ENCODE measurements at regions not wholly inside any gene's neighbourhood (a gene's known extent, or its start where the extent isn't known, plus 50 kb on each side); places are given as distances from the start of the nearest gene placed in this dataset.

GRCh38 chr7:68697796-68698280 lies 900.4 kb upstream of the AUTS2 start:
- TF ChIP-seq CTCF (IDR thresholded peaks at IDR 0.05) = no peak

- no peak for TF ChIP-seq CTCF (IDR thresholded peaks at IDR 0.05)
Measured at GRCh38 chr7:68699090-68699711, 899.1 kb upstream of the AUTS2 start.

- TF ChIP-seq CTCF (IDR thresholded peaks at IDR 0.05) = no peak
Measured at GRCh38 chr7:68700414-68700813, 897.9 kb upstream of the AUTS2 start.

GRCh38 chr7:68706291-68706690 lies 892.0 kb upstream of the AUTS2 start:
- no peak for TF ChIP-seq CTCF (IDR thresholded peaks at IDR 0.05)

GRCh38 chr7:68707159-68707558 lies 891.1 kb upstream of the AUTS2 start:
- TF ChIP-seq CTCF (IDR thresholded peaks at IDR 0.05) = no peak

GRCh38 chr7:68707958-68708357 lies 890.3 kb upstream of the AUTS2 start:
- TF ChIP-seq CTCF (IDR thresholded peaks at IDR 0.05) = no peak

- no peak for TF ChIP-seq CTCF (IDR thresholded peaks at IDR 0.05)
Measured at GRCh38 chr7:68712956-68713495, 885.2 kb upstream of the AUTS2 start.
